Type B pancreatic cell (in vitro differentiated cells): ENCODE measurements at regions not wholly inside any gene's neighbourhood (a gene's known extent, or its start where the extent isn't known, plus 50 kb on each side); places are given as distances from the start of the nearest gene placed in this dataset.
"Not testable (repeated sequence)": the region's sequence is repeated elsewhere in the genome, so short reads cannot be mapped to it uniquely, and the experiment has no call there.

ENCODE experiments used
- DNase-seq: peaks from one replicate; pipeline ENCODE4 v3.0.0; 2021; ENCODE audit warnings: mixed read lengths; ENCODE audit not compliant: unreplicated experiment; ENCODE audit errors: extremely low spot score
- H3K27ac Mint-ChIP-seq: 2 replicates; pipeline ENCODE4 v1.8.0; 2021; ENCODE audit warnings: mild to moderate bottlenecking, mixed read lengths
- H3K27me3 Mint-ChIP-seq: 2 replicates; pipeline ENCODE4 v1.8.0; 2021; ENCODE audit warnings: mixed read lengths
- H3K36me3 Mint-ChIP-seq: 2 replicates; pipeline ENCODE4 v1.8.0; 2021; ENCODE audit warnings: mixed read lengths
- H3K4me1 Mint-ChIP-seq: one replicate; pipeline ENCODE4 v1.8.0; 2021; ENCODE audit warnings: mixed read lengths; ENCODE audit not compliant: unreplicated experiment
- H3K4me3 Mint-ChIP-seq: 2 replicates; pipeline ENCODE4 v1.8.0; 2021; ENCODE audit warnings: mild to moderate bottlenecking, mixed read lengths
- H3K9me3 Mint-ChIP-seq: 2 replicates; pipeline ENCODE4 v1.8.0; 2021; ENCODE audit warnings: mixed read lengths
- CTCF ChIP-seq: fragments of 200-600 bp; sonication (generic); conservative IDR thresholded peaks from 2 replicates; pipeline ENCODE4 v1.5.0; 2021; ENCODE audit warnings: antibody characterized with exemption, mild to moderate bottlenecking

DNA sequence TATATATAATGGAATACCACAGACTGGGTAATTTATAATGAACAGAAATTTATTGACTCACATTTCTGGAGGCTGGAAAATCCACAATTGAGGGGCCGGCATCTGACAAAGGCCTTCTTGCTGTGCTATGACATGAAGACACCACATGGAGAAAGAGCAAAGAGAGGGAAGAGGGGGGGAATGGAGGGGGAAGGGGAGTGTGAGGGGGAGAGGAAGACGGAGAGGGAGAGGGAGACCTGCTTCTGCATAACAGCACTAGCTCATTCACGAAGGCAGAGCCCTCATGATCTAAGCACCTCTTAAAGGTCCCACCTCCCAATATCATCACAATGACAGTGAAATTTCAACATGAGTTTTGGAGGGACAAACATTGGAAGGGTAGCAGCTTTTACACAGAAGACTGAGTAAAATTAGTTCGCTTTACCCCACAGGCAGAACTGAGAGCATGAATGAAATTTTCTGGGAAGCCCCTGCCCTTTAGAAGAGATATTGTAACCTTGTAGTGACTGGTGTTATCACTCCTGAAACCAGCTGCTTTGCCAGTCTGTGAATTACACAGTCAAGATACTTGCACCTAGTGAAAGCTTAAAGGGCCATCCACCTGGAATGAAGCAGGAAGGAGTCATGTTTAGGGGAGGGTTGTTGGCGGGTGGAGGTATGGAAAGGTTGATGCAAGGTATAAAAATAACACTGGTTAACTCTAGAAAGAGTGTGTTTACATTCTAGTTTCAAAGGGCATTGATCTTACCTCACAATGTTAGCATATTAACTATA, 793.0 kb upstream of the TPTE start:
- H3K4me3 Mint-ChIP-seq, H3K4me1 Mint-ChIP-seq, DNase-seq, H3K27me3 Mint-ChIP-seq, H3K27ac Mint-ChIP-seq, H3K36me3 Mint-ChIP-seq: not testable (repeated sequence)
- H3K9me3 Mint-ChIP-seq, result peaks cover 14% of the 10 kb centered on the region

DNA sequence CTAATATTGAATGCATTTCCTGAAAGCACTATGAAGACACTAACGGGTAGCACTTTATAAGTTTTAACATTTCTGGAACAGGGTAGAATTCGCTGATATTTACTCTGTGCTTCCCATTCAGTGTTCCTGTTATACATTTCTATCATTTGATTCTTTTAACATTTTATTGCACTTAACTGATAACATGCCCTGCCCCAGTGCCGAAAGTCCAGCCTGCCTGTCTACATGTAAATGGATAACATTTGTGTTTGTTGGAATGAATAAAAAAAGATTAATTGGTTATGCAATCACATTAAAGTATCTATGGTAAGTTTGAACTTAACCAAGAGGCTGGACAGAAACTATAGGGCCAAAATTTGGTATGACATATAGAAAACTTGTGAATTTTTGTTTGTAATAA, 790.5 kb upstream of the TPTE start:
- Mint-ChIP-seq H3K4me1 (no peaks in the 10 kb centered on the region), H3K4me3 (no peak overlapping the region), H3K36me3 (no peaks in the 10 kb centered on the region), H3K9me3 (peaks cover 5% of the 10 kb centered on the region), H3K27ac (no peak overlapping the region), H3K27me3 (no peaks in the 10 kb centered on the region)
- DNase-seq, result no peak
- no peak for TF ChIP-seq CTCF

GRCh38 chr21:9731317-9731716, 790.1 kb upstream of the TPTE start:
- H3K27me3 Mint-ChIP-seq, H3K4me1 Mint-ChIP-seq, H3K4me3 Mint-ChIP-seq, H3K36me3 Mint-ChIP-seq, H3K9me3 Mint-ChIP-seq, H3K27ac Mint-ChIP-seq, DNase-seq: not testable (repeated sequence)

- not testable (repeated sequence) for H3K4me3 Mint-ChIP-seq, H3K36me3 Mint-ChIP-seq, DNase-seq, H3K27me3 Mint-ChIP-seq, H3K9me3 Mint-ChIP-seq, H3K4me1 Mint-ChIP-seq, H3K27ac Mint-ChIP-seq
These were observed 788.8 kb upstream of the TPTE start for GRCh38 chr21:9732605-9733004.

DNA sequence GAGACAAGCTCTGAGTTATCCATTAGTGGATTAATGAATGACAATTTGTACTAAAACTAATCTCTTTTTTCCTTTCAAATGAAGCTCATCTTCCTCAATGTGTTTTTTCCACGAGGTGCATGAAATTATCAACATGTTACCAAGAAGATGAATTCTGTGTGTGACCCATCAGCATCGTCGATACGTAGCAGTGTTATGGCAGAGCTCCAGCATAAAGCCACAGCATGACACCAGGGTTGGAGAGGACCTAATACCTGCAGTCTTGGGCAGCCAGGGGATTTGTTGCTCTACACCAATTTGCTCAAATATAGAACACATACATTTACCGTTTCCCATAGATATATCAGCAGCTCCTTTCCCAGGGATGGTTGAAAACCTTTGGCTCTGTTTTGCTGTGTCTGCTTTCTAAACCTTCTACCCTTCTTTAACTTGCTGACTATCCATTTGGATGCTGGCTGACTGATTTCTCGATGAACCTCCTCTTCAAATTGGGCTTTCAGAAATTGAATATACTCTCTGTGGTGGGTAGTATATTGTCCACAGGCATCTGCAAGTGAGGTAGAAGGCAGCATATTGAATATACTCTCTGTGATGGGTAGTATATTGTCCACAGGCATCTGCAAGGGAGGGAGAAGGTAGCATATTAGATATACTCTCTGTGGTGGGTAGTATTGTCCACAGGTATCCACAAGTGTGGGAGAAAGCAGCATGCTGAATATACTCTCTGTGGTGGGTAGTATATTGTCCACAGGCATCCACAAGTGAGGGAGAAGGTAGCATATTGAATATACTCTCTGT, 787.4 kb upstream of the TPTE start:
- not testable (repeated sequence) for H3K4me3 Mint-ChIP-seq, H3K27me3 Mint-ChIP-seq, H3K9me3 Mint-ChIP-seq, DNase-seq, H3K27ac Mint-ChIP-seq, H3K4me1 Mint-ChIP-seq, H3K36me3 Mint-ChIP-seq

DNA sequence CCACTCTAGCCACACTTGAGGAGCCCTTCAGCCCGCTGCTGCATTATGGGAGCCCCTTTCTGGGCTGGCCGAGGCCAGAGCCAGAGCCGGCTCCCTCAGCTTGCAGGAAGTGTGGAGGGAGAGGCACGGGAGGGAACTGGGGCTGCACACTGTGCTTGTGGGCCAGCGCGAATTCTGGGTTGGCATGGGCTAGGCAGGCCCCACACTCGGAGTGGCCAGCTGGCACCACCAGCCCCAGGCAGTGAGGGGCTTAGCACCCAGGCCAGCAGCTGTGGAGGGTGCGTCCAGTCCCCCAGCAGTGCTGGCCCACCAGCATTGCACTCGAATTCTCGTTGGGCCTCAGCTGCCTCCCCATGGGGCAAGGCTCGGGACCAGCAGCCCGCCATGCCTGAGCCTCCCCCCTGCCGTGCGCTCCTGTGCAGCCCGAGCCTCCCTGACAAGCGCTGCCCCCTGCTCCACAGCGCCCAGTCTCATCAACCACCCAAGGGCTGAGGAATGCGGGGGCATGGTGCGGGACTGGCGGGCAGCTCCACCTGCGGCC, 785.9 kb upstream of the TPTE start:
- Mint-ChIP-seq H3K9me3 (peaks cover 15% of the 10 kb centered on the region), H3K36me3 (no peaks in the 10 kb centered on the region), H3K27ac (no peak overlapping the region), H3K27me3 (no peaks in the 10 kb centered on the region), H3K4me3 (no peak overlapping the region), H3K4me1 (no peaks in the 10 kb centered on the region)
- no peak for DNase-seq
- no peak for TF ChIP-seq CTCF

DNA sequence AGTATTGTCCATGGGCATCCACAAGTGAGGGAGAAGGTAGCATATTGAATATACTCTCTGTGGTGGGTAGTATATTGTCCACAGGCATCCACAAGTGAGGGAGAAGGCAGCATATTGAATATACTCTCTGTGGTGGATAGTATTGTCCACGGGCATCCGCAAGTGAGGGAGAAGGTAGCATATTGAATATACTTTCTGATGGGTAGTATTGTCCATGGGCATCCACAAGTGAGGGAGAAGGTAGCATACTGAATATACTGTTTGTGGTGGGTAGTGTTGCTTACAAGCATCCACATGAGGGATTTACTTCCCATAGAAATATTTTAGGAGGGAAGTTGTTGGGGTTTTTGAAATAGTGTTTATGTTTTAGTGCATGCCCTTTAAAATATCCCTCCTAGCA, 784.1 kb upstream of the TPTE start:
- not testable (repeated sequence) for H3K27me3 Mint-ChIP-seq, H3K4me1 Mint-ChIP-seq, H3K36me3 Mint-ChIP-seq, H3K27ac Mint-ChIP-seq, H3K4me3 Mint-ChIP-seq, DNase-seq
- peaks cover 19% of the 10 kb centered on the region for H3K9me3 Mint-ChIP-seq

- H3K9me3 Mint-ChIP-seq, result peaks cover 19% of the 10 kb centered on the region
- H3K4me1 Mint-ChIP-seq, DNase-seq: not testable (repeated sequence)
These were observed 783.4 kb upstream of the TPTE start for GRCh38 chr21:9737871-9738515.

More at GRCh38 chr21:9737871-9738515, 783.4 kb upstream of the TPTE start:
- H3K27me3 Mint-ChIP-seq, H3K36me3 Mint-ChIP-seq, H3K27ac Mint-ChIP-seq, H3K4me3 Mint-ChIP-seq: not testable (repeated sequence)
